Lower lobe of right lung (tissue), 2 donors: ENCODE measurements at regions not wholly inside any gene's neighbourhood (a gene's known extent, or its start where the extent isn't known, plus 50 kb on each side); places are given as distances from the start of the nearest gene placed in this dataset.

ENCODE experiments used
- ATAC-seq, 2 donors: fragments of 200-7000 bp; cut with Tn5 transposase; one replicate each; pipeline ENCODE4 v1.9.1; 2020 to 2022; ENCODE audit warnings: mild to moderate bottlenecking in 2 of 2, moderate library complexity in 2 of 2
- DNase-seq: peaks from one replicate; pipeline ENCODE4 v3.0.0-alpha.2; 2020
- H3K27ac ChIP-seq: fragments of 200-600 bp; one replicate; pipeline ENCODE4 v1.8.0; 2022
- H3K27me3 ChIP-seq: fragments of 200-600 bp; one replicate; pipeline ENCODE4 v1.8.0; 2022; ENCODE audit warnings: low read depth
- H3K36me3 ChIP-seq: fragments of 200-600 bp; one replicate; pipeline ENCODE4 v1.8.0; 2022; ENCODE audit warnings: mild to moderate bottlenecking
- H3K4me1 ChIP-seq: fragments of 200-600 bp; one replicate; pipeline ENCODE4 v1.8.0; 2022
- H3K4me3 ChIP-seq: fragments of 200-600 bp; one replicate; pipeline ENCODE4 v1.8.0; 2022; ENCODE audit warnings: mild to moderate bottlenecking
- H3K9me3 ChIP-seq: fragments of 200-600 bp; one replicate; pipeline ENCODE4 v1.8.0; 2022
- intact Hi-C: fragments of 100-400 bp; cut with DNase I; formaldehyde crosslinking; loops from one replicate; pipeline ENCODE4 v1.11.0; 2022
- TF ChIP-seq, protein P1 (sequence below): fragments of 200-600 bp; IDR thresholded peaks from one replicate; pipeline ENCODE4 v1.8.0; 2022; ENCODE audit warnings: antibody characterized with exemption, mild to moderate bottlenecking
- donor health status: DM: no; HTN: yes; CAD: no; lungs with severe emphysema.

DNA sequence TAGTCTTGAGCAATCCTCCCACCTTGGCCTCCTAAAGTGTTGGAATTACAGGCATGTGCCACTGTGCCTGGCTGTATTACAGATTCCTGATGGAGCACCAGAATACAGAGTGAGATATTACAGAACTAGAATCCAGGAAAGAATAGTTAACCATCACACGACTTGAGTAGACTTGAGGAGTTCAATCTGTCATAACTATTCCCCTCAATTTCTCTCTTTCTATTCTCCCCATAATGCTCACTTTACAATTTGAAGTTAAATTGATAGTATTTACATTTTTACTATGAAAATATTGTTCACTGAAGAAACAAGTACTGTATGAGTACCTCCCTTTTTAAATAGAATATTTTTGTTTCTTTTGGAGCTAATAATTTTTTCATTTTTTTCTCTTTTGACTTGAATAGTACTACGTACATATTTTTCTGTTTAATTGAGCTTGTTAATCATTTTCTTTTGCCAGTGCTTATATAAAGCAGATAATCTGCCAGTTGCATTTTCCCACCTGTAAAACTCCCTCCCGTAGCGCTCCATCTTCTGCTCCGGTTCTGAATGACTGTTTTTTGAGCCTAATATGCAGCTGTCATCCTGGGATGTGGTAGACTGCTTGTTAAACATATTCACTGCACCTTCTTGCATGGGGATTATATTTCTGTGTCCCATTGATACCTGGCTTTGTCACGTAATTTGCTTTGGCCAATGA lies 105.5 kb downstream of the MYCN start:
- ATAC-seq: no peak
- Histone ChIP-seq H3K27me3 (no peaks in the 10 kb centered on the region), H3K9me3 (no peaks in the 10 kb centered on the region), H3K36me3 (no peaks in the 10 kb centered on the region), H3K4me1 (no peaks in the 10 kb centered on the region), H3K27ac (no peak overlapping the region), H3K4me3 (no peak overlapping the region)
- DNase-seq: no peak
- TF ChIP-seq, protein P1, sequence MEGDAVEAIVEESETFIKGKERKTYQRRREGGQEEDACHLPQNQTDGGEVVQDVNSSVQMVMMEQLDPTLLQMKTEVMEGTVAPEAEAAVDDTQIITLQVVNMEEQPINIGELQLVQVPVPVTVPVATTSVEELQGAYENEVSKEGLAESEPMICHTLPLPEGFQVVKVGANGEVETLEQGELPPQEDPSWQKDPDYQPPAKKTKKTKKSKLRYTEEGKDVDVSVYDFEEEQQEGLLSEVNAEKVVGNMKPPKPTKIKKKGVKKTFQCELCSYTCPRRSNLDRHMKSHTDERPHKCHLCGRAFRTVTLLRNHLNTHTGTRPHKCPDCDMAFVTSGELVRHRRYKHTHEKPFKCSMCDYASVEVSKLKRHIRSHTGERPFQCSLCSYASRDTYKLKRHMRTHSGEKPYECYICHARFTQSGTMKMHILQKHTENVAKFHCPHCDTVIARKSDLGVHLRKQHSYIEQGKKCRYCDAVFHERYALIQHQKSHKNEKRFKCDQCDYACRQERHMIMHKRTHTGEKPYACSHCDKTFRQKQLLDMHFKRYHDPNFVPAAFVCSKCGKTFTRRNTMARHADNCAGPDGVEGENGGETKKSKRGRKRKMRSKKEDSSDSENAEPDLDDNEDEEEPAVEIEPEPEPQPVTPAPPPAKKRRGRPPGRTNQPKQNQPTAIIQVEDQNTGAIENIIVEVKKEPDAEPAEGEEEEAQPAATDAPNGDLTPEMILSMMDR: no peak
- intact Hi-C loops: no loop called here

DNA sequence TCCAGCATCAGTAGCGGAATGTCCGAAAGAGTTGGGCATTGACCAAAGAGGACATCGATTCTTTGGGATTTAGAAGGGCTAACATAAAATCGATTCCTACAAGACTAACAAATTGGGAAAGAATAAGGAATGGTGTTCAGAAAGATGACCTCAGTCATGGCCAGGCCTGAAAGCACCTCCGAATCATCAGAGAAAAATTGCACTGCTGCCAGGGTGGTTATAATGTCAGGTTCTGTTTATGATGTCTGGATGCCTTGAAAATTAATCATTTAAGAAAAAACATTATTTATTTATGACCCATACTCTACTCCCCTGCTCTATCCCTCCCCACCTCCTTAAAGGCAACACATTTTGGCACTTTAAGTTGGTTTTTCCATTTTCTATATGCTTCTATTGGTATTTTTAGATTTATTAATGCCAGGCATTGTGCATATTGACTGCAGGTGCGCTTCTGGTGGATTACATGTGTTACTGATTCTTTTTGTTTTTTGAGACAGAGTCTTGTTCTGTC lies 104.7 kb downstream of the MYCN start:
- ATAC-seq: no peak
- H3K4me1 ChIP-seq: no peaks in the 10 kb centered on the region
- no peak overlapping the region for H3K27ac ChIP-seq
- no peak overlapping the region for H3K4me3 ChIP-seq
- H3K36me3 ChIP-seq: no peaks in the 10 kb centered on the region
- H3K27me3 ChIP-seq: no peaks in the 10 kb centered on the region
- no peaks in the 10 kb centered on the region for H3K9me3 ChIP-seq
- no peak for DNase-seq
- intact Hi-C loops: no loop called here
- TF ChIP-seq, protein P1: no peak

DNA sequence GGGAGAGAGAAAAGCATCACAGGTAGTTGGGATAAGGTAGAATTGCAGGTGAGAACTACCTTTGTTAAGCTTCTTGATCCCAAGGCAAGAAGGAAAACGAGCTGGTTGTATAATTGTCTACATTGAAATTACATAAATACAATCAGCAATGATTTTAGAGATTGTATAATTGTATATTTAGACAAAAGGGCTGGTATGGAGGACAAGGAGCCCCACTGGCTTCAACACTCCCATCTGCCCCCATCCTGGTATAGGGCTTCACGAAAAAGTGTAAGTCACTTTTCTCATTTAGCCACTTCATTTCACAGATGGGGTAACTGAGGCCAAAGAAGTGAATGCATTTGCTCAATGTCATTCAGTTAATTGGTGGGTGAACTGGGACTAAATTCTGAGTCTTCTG lies 103.3 kb downstream of the MYCN start:
- no peak overlapping the region for H3K27ac ChIP-seq
- ATAC-seq (no peak), DNase-seq (no peak)
- H3K27me3 ChIP-seq: no peaks in the 10 kb centered on the region
- TF ChIP-seq, protein P1: no peak
- intact Hi-C loops: no loop called here
- H3K9me3 ChIP-seq: no peaks in the 10 kb centered on the region
- no peaks in the 10 kb centered on the region for H3K36me3 ChIP-seq
- no peaks in the 10 kb centered on the region for H3K4me1 ChIP-seq
- H3K4me3 ChIP-seq: no peak overlapping the region

DNA sequence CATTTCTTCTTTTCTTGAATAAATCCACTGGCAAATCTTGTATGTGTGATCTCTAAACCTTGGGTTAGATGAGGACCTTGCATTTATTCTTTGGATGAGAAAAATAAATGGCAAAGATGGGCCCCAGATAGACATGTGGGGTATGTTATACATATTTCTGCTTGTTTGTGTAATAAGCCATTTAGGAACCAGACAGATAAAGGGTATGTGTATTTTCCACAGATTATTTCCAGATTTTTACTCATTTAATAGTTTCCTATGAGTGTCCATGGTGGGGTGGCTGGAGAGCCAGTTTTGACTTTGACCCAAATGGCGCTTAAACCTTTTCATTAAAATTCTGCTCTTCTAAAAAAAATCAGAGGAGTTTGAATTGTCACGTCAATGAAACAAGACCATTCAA lies 102.8 kb downstream of the MYCN start:
- DNase-seq (no peak), ATAC-seq (no peak)
- Histone ChIP-seq H3K4me3 (no peak overlapping the region), H3K4me1 (no peaks in the 10 kb centered on the region), H3K27me3 (no peaks in the 10 kb centered on the region), H3K27ac (no peak overlapping the region), H3K36me3 (no peaks in the 10 kb centered on the region), H3K9me3 (no peaks in the 10 kb centered on the region)
- intact Hi-C loops: no loop called here
- TF ChIP-seq, protein P1: no peak

DNA sequence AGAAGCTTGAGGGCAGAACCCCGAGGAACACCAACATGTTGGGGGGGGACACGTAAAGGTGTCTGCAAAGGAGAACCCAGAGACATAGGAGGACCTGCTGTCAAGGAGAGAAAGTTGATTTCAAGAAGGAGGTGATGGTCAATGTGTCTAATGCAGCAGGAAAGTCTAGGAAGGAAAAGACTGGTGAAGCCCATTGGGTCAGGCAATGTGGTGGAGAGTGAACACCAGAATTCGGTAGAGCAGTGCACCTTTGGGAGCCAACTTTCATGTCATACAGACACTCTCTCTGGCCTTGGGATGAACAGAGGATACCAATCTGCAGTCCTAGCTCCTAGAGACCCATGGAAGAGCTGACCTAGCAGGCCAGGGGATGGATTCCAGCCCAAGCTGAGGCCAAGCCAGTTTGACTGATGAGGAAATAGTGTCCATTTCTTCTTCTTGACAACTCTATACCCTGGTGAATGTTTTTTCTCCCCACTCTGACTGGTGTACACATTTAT lies 101.9 kb downstream of the MYCN start:
- DNase-seq (no peak), ATAC-seq (no peak)
- TF ChIP-seq, protein P1: no peak
- H3K9me3 ChIP-seq: no peaks in the 10 kb centered on the region
- H3K36me3 ChIP-seq: no peaks in the 10 kb centered on the region
- no peaks in the 10 kb centered on the region for H3K4me1 ChIP-seq
- no peaks in the 10 kb centered on the region for H3K27me3 ChIP-seq
- H3K27ac ChIP-seq: no peak overlapping the region
- intact Hi-C loops: no loop called here
- H3K4me3 ChIP-seq: no peak overlapping the region
